ENCODE measurements at regions not wholly inside any gene's neighbourhood (a gene's known extent, or its start where the extent isn't known, plus 50 kb on each side); places are given as distances from the start of the nearest gene placed in this dataset.
"Not testable (repeated sequence)": the region's sequence is repeated elsewhere in the genome, so short reads cannot be mapped to it uniquely, and the experiment has no call there.

GRCh38 chr5:152456815-152457443 lies 51.9 kb upstream of the NMUR2 start:
- no peak for DNase-seq

- DNase-seq, result no peak
Observed at GRCh38 chr5:152462021-152462721, 57.1 kb upstream of the NMUR2 start.

DNA sequence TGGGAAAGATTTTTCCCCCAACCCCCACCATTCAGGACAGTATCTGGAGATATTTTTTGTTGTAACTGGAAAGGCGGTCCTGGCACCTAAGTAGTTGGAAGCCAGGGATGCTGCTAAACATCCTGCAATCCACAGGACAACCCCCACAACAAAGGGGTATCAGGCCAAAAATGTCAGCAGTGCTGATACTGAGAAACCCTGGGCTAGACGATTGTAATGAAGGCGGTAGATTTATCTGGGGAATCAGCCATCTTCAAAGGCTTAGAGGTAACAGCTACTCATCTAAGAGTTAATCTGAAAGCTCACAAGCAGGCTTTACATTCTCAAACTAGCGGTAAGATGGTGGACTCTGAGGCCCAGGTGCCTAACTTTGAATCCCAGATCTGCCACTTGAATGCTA lies 59.0 kb upstream of the NMUR2 start:
- no peak for DNase-seq

GRCh38 chr5:152465140-152465539 lies 60.1 kb upstream of the NMUR2 start:
- DNase-seq, result no peak

- DNase-seq, result no peak
Observed at GRCh38 chr5:152466085-152466745, 61.1 kb upstream of the NMUR2 start.

GRCh38 chr5:152470167-152470566 lies 65.1 kb upstream of the NMUR2 start:
- no peak for DNase-seq

DNA sequence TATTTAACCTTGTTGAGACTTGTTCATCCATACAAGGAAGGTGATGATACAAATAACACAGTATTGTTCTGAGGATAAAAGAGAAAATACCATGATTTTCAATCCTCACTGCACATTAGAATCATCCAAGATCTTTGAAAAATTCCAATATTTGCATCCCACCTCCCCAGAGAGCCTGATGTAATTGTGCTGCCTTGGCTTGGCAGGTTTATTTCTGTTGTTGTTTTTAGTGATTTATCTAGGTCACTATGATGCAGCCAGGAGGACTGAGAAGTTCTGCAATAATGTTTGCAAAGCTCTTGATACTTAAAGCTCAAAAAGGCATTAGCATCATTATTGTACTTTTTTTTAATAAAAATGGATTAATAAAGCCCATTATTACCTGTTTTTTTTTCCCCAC lies 67.0 kb upstream of the NMUR2 start:
- DNase-seq, result no peak

GRCh38 chr5:152474961-152475360 lies 69.9 kb upstream of the NMUR2 start:
- DNase-seq, result no peak

DNA sequence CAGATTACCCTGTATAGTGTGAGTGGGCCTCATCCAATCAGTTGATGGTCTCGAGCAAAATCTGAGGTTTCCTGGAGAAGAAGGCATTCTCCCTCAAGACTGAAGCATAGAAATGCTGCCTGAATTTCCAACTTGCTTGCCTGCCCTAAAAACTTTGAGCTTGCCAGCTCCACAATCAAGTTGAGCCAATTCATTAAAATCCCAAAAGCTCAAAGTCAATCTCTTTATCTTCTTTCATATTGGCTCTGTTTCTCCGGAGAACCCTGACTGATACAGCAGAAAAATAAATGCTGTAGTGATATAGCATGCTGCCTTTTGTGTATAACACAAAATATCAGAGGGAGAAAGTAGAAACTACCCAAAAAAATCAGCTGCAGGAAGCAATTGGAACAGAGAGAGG lies 72.5 kb upstream of the NMUR2 start:
- DNase-seq, result no peak

DNA sequence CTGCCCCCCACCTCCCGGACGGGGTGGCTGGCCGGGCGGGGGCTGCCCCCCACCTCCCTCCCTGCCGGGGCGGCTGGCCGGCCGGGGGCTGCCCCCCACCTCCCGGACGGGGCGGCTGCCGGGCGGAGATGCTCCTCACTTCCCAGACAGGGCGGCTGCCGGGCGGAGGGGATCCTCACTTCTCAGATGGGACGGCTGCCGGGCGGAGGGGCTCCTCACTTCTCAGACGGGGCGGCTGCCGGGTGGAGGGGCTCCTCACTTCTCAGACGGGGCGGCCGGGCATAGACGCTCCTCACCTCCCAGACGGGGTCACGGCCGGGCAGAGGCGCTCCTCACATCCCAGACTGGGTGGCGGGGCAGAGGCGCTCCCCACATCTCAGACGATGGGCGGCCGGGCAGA lies 74.8 kb upstream of the NMUR2 start:
- DNase-seq, result not testable (repeated sequence)

DNA sequence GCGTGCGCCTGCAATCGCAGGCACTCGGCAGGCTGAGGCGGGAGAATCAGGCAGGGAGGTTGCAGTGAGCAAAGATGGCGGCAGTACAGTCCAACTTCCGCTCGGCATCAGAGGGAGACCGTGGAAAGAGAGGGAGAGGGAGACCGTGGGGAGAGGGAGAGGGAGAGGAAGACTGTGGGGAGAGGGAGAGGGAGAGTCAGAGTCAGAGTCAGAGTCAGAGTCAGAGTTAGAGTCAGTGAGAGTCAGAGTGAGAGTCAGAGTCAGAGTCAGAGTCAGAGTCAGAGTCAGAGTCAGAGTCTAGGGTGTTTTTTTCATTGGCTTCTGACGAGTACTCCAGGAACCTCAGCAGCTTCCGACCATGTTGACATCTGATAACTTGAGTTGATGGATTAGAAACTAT lies 75.6 kb upstream of the NMUR2 start:
- DNase-seq, result not testable (repeated sequence)

DNA sequence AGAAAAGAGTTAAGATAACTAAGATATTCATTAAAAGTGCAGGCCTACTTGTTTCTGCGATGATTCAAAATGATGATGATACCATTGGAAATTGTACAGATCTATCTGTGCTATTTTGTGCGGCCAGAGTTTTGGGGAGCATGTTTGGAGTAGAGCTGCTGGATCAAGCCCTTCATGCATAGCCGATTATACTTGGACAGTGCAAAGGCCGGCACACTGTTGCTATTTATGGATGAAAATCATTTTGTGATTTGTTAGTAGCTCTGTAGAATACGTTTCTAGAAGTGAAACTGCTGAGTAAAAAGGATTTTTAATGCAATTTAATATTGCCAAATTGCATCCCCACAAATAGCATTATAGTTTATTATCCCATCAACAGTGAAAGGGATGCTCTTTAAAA lies 82.1 kb upstream of the NMUR2 start:
- DNase-seq, result no peak

DNA sequence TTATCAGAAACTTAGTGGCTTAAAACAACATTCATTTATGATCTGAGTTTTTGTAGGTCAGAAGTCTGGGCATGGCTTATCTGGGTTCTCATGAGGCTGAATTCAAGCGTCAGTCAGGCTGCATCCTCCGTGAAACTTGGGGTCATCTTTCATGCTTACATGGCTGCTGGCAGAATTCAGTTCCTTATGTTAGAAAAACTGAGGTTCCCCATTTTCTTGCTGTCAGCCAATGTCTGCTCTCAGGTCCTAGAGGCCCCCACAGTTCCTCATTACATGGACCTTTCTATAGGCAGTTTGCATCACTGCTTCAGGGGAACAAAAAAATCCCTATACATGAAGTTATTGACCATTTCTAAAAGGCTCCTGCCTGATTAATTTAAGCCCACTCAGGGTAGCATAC lies 83.8 kb upstream of the NMUR2 start:
- DNase-seq, result no peak

DNA sequence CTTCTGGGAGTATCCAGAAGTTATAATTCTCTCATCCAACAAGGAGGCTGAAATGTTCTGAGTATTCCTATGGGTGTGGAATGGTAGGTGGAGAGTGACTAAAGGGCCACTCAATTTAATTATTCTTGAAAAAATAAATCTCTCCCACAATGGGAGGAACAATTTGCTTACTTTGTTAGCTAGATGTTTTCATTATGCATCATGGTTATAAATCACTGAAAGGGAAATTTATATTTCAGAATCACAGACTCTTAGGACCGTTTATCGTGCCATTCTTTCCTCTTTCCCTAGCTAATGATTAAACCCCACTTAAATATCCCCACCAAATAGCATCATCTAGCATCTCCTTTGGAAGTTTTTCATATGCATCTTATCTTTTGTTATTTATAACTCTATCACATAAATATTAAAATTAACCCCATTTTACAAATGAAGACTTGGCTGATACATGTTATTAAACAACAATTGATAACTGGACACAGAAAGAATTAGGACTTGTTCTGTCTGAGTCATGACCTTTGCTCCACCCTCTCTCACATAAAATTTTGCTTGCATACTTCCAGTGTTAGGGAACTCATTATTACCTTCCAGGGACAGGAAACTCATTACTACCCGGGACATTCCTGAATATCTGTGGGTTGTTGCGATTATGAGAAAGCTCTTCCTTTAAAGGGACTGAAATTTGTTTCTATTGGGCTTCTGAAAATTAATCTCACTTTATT lies 94.9 kb upstream of the NMUR2 start:
- no peak for DNase-seq

DNA sequence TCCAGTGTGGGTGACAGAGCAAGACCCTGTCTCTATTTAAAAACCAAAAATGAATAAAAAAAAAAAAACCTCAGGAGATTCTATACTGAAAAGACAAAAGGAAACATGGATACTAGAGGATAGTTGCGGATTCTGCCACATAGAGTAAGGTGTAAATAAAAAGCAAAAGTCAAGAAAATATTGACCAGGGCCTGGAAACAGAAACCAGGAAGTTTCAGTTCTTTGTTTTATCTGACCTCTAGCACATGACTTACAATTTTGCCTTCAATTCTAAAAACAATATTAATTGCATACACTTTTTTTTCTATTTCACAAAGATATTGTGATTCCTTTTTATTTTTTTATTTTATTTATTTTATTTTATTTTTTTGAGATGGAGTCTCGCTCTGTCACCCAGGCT lies 96.2 kb upstream of the NMUR2 start:
- DNase-seq, result no peak

DNA sequence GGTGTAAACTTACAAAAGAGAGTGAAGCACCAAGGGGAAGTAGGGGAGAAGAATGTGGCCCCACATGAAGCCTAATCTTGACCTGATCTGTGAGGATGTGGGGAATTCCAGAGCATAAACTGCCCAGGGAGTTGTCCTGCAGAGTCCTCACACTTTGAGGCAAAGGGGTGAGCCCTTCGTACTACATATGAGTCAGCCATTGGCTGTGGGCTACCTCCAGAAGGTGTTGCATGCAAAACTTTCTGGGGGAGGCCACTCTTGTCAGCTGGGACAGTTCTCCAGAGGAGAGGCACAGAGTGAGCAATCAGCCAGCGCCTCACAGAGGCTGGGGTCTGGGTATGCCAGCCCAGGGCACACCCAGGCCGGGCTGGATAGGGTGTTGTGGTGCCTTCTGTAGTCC lies 98.1 kb upstream of the NMUR2 start:
- DNase-seq, result no peak

- DNase-seq, result peak; percentile 6
Observed at GRCh38 chr5:152505442-152506042, 100.5 kb upstream of the NMUR2 start.

DNA sequence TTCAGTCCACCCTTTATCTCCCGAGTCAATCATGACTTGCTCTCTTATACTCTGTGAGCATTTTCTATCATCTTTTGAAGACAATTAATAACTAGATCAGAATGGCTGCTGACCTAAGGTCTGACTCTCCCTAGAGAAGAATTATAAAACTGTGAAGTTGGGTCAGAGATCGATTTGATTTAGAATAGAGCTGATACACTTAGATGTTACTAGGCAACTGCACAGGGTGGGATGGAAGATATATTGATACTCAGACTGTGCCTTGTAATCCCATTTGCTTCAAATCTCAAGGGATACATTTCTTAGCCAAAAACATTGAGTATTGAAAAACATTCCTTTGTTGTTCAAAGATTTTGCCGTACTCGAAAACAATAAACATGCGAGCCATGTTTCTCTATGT lies 106.0 kb upstream of the NMUR2 start:
- DNase-seq, result no peak

DNA sequence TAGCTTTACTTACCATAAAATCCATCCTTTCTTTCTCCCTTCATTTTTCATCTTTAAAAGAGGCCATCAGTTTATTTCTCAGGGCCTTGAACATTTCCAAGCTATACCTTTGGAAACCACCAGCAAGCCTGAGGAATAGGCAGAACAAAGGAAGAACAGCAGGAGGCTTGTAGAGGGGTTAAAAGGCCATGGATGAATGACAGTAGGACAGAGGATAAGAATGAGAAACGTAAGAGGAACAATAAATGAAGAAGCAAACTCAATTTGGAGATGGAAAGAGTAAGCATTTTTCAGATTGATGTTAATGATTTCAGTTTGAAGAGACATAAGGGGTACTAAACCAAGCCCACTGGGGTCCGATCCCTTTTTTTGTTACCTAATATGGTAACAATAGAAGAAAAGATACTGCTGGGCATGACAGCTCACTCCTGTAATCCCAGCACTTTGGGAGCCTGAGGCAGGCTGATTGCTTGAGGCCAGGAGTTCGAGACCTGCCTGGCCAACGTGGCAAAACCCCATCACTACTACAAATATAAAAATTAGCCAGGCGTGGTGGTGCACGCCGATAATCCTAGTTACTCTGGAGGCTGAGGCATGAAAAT lies 106.6 kb upstream of the NMUR2 start:
- DNase-seq, result no peak

DNA sequence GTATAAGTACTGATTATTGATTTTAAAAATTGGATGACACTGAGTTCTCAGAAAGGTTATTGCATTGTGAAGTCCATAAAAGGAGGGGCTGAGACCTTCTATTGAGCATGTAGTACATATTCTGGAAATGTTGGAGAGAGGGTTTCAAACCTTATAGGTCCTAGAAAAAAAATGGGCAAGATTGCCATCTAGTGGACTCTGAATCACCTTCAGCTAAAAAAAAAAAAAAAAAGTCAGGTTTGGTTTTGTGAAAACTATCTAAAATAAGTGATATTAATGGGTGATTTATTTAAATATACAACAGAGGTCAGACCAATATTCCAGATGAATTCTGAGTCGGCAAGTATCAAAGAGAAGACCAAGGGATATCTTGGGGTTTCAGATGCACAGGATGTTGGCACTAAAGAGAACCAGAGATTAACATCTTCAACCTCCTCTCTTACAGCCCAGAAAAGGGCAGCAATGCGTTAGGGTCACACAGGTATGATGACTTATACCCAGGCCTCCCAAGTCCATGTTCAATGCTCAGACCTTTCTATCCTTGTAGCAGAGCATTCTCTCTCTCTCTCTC lies 109.8 kb upstream of the NMUR2 start:
- DNase-seq, result no peak

GRCh38 chr5:152523964-152524363 lies 118.9 kb upstream of the NMUR2 start:
- no peak for DNase-seq

DNA sequence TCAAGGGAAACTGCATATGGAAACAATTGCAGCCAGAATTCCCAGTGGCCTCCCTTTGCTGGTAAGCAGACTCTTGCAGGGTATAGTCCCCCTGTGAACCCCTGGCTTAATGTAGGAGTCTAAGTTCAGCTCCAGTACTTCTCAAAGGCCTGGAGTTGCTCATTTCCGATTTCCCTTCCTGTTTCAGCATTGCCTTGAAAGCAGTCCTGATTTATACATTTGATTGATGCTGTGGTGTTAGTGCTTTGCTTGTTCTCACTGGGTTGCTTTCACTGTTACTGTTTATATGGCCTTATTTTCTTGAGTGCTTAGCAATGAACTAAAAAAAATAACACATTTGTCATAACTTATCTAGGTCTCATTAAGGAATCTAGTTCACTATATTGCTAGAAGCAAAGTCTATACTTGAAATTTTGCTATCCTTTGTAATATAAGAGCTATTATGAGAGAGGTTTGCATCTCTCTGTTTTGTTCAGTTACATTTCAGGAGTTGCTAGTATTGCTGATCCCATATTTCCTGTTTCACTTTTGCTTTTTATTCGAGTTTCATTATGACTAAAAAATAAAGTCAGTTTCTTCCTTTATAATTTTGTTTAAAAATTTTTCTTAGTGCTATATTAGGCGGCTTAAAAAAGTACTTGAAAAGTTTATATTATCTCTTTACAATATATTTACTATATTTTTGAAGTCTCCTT lies 122.4 kb upstream of the NMUR2 start:
- DNase-seq, result no peak

Measured in GDM1 (cell line).